ENCODE measurements at regions not wholly inside any gene's neighbourhood (a gene's known extent, or its start where the extent isn't known, plus 50 kb on each side); places are given as distances from the start of the nearest gene placed in this dataset.

GRCh38 chr9:96164268-96164683 lies 137.7 kb downstream of the HSD17B3 start:
- no peak for TF ChIP-seq TAF1 (IDR thresholded peaks at IDR 0.05; ENCODE audit: borderline replicate concordance, insufficient read depth, low read length)
- TF ChIP-seq POLR2AphosphoS5 (IDR thresholded peaks at IDR 0.05; ENCODE audit: low read depth, low read length) = no peak

All from PFSK-1 (cell line).